HG02642 (cell line): ENCODE measurements at regions not wholly inside any gene's neighbourhood (a gene's known extent, or its start where the extent isn't known, plus 50 kb on each side); places are given as distances from the start of the nearest gene placed in this dataset.
A peak's percentile ranks its signal among the peaks of the same experiment; 100 is the strongest.
"Not testable (repeated sequence)": the region's sequence is repeated elsewhere in the genome, so short reads cannot be mapped to it uniquely, and the experiment has no call there.

Source experiments
- ATAC-seq: cut with Tn5 transposase; IDR thresholded peaks from one replicate; pipeline ENCODE4 v1.9.1; 2021; ENCODE audit warnings: mild to moderate bottlenecking; ENCODE audit not compliant: unreplicated experiment, poor library complexity

DNA sequence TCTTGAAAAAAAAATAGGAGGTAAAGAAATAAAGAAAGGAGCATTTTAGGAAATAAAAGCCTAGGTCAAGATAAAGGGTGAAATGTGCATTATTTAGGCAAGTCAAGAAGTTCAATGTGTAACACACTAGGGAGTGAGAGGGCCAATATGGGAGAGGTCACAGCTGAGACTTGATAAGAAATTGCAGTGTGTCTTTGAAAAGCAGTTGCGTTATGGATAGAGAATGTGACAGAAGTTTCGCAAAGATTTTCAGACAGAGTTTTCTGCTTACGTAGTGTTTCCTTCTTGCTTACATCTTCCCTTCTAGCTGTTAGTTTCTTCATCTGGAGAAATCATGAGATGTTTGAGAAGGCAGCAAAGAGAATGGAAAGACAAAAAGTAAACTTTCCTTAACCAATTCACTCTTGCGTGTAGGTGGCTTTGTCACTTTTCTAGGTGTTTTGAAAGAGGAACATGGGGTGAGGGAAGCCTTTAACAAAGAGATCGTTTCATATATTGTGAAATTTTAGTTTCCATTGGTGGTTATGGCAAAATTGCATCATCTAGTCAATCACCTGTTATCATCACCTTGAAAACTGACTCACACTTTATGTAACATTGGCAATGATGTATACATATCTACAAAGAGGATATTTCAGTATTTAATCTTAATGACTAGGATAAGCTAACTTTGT is 975.5 kb downstream of the OLFM4 start:
- ATAC-seq = no peak

DNA sequence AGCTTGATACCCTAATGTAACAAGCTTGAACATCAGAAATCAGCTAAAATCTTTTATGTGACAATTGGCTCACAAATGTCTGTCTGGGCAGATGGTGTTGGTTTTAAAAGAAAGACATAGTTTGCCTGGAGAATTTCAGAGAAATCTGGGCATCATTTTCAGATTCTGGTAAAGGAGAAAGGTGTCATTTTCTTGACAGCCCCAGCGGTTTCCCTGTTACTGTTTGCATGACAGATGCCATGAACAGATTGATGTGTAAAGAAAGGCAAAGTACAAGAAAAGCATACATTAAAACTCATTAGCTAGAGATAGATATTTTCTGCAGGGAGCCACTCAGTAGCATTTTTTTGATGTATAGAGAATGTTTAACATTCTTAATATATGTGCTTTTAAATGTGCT is 987.9 kb downstream of the OLFM4 start:
- ATAC-seq = no peak

DNA sequence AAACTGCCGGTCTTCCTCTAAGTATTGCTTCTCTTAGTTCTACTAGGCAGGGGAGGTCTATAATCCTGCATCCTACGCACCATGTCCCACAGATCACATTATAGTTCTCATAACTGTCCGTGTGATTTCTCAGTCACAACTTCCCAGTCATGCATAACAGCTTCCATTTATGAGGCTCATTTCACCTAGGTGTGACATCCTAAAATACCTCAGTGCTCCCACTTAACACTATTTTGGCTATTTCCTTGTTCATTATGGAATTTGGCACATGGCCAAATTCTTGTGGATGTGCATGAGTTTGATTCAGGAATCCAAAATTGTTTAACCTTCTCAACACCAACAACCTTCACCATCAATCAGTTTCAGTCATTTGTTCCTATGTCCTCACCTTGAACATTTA is 989.9 kb downstream of the OLFM4 start:
- no peak for ATAC-seq

- ATAC-seq = peak; percentile 99
Measured at GRCh38 chr13:54029226-54029625, 1000.6 kb downstream of the OLFM4 start.

DNA sequence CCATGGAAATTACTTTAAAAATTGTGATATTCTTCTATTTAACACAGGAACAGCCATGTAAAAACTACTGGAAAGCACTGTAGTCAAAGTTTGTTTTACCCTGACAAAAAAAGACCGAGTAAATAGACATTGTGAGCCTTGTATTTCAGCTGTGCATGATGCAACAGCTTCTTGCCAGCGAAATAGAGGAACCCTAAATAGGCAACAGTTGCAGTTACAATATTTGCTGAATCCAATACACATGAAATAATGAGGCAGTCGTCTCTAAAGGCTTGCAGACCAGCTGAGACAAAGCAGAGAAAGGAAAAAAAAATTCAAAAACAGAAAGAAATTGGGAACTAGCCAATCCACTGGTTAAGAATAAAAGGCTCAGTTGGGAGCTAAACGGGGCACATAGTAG is 1001.1 kb downstream of the OLFM4 start:
- peak; percentile 1 for ATAC-seq

- ATAC-seq = no peak
Measured at GRCh38 chr13:54033323-54033861, 1004.8 kb downstream of the OLFM4 start.

GRCh38 chr13:54034047-54034446 is 1005.4 kb downstream of the OLFM4 start:
- ATAC-seq = no peak

DNA sequence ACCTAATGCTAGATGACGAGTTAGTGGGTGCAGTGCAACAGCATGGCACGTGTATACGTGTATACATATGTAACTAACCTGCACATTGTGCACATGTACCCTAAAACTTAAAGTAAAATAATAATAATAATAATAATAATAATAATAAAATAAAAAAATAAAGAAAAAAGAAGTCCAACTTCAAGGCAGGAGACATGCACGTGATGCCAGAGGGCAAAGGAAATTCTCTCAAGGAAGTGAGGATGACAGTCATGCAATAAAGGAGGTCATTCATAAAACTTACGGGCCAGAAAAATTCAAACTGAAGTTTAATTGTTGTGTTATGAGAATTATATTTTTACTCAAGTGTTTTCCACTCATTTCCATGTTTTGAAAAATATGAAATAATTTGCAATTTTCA is 1028.8 kb downstream of the OLFM4 start:
- not testable (repeated sequence) for ATAC-seq

GRCh38 chr13:54069958-54070357 is 1041.3 kb downstream of the OLFM4 start:
- not testable (repeated sequence) for ATAC-seq

- ATAC-seq = no peak
Measured at GRCh38 chr13:54077569-54077968, 1049.0 kb downstream of the OLFM4 start.

DNA sequence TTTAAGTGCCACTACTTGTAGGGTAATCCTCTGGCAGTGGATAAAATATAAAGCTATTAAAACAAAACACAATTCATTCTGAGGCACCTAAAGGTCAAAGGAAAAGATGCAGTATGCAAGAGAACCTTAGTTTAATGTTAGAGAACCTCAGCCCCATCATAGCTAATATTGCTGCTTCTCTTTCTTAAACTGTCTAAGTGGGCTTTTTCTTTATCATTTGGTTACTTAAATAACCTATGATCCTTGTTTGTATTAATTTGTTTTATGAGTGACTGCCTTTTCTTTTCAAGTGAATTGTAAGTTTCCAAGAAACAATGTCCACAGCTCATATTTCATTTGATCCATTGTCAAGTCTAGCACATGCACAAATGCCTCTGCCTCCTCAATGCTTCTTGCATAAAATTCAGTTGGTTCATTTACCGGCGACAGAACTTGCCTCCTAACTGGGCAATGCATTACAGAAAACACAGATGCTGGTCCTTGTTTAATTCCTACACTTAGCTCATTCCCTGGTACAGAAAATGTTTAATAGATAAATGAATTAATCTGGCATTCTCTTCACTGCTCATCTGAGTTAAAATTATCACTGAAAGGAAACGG is 1049.8 kb downstream of the OLFM4 start:
- no peak for ATAC-seq

- not testable (repeated sequence) for ATAC-seq
Measured at GRCh38 chr13:54082309-54082708, 1053.7 kb downstream of the OLFM4 start.

DNA sequence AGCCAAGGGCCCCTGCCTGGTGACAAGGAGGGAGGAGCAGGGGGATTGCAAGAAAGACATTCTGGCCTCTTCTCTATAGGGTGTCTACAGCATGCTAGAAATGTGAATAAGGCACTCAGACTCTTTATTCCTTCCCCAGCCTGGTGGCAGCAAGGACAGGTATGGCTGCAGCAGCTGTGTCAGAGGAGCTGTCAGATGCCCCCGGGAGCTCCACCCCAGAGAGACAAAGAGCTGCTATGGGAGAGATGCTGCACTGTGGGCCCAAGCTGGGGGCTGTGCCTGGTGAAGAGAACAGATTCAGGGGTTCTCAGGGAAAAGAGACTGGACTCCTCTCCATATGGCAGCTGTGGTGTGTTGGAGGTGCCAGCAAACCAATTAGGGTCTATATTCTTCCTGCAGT is 1063.3 kb downstream of the OLFM4 start:
- no peak for ATAC-seq

GRCh38 chr13:54092686-54093085 is 1064.1 kb downstream of the OLFM4 start:
- no peak for ATAC-seq

DNA sequence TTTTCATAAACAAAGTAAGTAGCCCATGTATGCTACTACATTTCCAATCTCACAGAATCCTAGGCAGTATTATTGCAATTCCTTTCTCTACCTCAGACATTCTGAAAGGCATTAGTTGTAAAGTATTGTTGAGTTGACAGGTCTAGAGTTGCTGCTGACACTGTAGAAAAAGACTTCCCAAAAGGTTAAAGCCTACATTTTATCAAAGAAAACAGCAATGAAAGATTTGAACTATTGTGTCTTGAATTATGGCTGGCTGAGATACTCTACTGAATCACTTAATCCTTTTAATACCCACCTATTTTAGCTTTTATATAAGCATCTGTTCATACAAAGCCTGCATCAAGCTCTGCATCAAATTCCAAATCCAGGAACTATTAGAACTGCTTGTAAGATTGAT is 1082.0 kb downstream of the OLFM4 start:
- no peak for ATAC-seq

DNA sequence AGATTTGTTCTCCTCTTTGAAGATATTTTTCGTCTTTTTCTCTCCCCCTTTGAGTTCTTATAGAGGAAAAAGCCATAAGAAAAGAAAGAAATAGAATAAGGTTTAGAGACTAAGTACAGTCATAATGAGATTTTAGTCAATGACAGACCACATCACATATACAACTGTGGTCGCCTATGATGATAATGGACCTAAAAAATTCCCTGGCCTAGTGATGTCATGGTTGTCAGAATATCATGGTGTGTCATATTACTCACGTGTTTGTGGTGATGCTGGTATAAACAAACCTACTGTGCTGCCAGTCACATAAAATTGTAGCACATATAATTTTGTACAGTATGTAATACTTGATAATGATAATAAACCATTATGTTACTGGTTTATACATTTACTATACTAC is 1096.1 kb downstream of the OLFM4 start:
- no peak for ATAC-seq

GRCh38 chr13:54130931-54131330 is 1102.3 kb downstream of the OLFM4 start:
- ATAC-seq = not testable (repeated sequence)

- ATAC-seq = not testable (repeated sequence)
Measured at GRCh38 chr13:54131433-54131832, 1102.8 kb downstream of the OLFM4 start.

DNA sequence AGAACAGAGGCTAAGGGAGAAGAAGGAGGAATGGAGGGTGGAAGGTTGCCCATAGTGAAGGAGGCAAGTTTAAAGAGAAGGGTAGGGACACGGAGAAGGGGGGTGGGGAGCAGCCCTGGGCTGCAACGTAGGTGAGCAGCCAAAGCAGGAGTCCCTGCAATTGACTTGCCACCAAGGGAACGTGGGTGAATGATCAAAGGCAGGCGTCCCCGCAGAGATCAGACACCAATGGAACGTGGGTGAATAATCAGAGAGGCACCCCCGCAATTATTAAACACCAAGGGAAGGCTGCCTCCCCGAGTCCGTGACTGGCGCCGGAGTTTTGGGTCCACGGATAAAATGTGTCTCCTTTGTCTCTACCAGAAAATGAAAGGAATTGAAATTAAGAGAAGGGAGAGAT is 1103.5 kb downstream of the OLFM4 start:
- not testable (repeated sequence) for ATAC-seq

GRCh38 chr13:54132720-54133119 is 1104.1 kb downstream of the OLFM4 start:
- ATAC-seq = not testable (repeated sequence)

GRCh38 chr13:54133746-54134145 is 1105.1 kb downstream of the OLFM4 start:
- no peak for ATAC-seq

GRCh38 chr13:54144828-54145227 is 1116.2 kb downstream of the OLFM4 start:
- no peak for ATAC-seq
